PC-9 (cell line): ENCODE measurements at regions not wholly inside any gene's neighbourhood (a gene's known extent, or its start where the extent isn't known, plus 50 kb on each side); places are given as distances from the start of the nearest gene placed in this dataset.

Experiments used
- CTCF ChIP-seq: fragments of 200-600 bp; sonication (generic); conservative IDR thresholded peaks from 2 replicates; pipeline ENCODE4 v1.6.1; 2017; ENCODE audit warnings: mixed run types, antibody characterized with exemption, mild to moderate bottlenecking, moderate library complexity
- EZH2 ChIP-seq: fragments of 200-600 bp; sonication (generic); IDR thresholded peaks from 2 replicates; pipeline ENCODE4 v1.8.0; 2017; ENCODE audit warnings: antibody characterized with exemption, low read depth

DNA sequence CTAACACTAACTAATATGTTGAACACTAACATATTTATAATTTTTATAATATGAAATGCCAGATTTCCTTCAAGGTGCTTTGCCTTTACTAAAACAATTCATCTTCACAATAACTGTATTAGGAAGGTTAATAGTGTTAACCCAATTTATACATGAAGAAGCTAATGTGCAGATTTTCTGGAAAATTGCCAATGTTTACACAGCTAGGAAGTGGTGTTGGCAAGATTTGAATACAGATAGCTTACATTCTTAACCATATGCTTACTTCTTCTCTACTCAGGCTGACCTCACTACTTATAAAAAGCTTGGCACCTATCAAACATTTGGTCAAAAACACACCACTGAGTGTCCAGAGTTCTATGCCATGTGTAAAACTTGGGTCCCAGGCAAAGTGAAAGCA, 445.4 kb upstream of the ITGA1 start:
- TF ChIP-seq EZH2: no peak
- no peak for TF ChIP-seq CTCF
